ENCODE measurements at regions not wholly inside any gene's neighbourhood (a gene's known extent, or its start where the extent isn't known, plus 50 kb on each side); places are given as distances from the start of the nearest gene placed in this dataset.
A peak's percentile ranks its signal among the peaks of the same experiment; 100 is the strongest.

DNA sequence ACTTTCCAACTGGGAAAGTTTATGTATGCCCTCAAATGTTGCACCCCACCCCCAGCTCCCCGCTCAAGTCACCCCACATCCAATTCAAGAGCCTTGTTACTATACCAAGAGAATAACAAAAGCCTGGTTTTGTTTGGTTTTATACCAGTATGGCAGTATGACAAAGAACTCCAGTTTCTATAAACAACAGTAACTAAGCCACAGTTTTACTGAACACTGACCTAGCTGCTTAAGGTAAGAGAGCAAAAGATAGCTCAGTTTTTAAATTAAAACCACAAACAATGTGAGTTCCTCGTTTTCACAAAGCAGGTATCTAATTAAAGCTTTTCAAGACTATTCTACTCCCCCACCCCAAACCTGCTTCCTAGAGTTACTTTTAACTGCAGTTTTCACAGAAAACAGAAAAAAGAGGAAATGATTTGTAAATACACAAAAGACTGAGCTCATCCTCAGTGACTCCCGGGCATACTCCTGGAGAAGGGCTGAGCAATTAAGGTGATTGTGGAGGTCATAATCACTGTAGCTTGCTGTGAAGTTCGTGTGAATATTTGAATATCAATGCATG, 59.3 kb upstream of the LHX8 start:
- 0 to 22% methylated on average over 1 of the region's 4 CpGs for WGBS, 2 experiments (ENCODE audit: insufficient coverage in 2 of 2)
- Histone ChIP-seq H3K36me3 (ENCODE audit: control insufficient read depth, insufficient read depth, low read length) (no peaks in the 10 kb centered on the region), H3K27ac (ENCODE audit: low read depth, low read length, severe bottlenecking) (no peak overlapping the region)

DNA sequence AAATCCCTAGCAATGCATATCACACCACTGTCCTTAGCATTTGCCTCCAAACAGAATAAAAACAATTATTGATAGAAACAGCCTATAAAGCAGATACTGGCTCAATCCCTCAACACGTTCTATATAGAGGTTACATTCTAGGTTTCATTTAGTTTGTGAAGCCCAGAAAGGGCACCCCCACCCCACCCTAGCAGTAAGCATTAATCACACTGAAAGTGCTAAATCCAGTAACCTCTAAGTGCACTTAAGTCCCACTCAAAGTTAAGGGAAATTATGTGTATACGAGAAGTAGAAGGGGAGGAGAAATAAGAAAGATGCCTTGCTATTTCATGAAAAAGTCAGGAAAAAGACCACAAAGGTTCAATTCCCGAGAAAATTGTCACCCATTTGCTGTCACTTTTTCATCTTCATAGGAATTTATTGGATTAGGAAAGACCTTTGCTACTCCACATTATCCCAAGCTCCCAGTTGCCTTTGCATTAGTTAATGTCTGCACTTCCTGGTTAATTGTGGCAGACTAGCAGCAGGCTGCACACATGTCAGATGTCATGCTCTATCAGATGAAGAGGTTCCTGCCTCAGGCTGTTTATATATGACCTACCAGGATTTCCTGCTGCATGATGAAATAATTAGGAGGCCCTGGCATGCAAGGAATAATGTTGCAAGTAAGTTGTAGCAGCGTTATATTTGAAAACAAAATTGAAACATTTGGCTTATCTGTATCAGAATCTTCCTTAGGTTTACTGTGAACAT, 54.5 kb upstream of the LHX8 start:
- 83% methylated on average over 1 of the region's 4 CpGs; no CpG with 5 or more reads in 1 of the 2 experiments for WGBS, 2 experiments (ENCODE audit: insufficient coverage in 2 of 2)
- Histone ChIP-seq H3K4me1 (ENCODE audit: control insufficient read depth, insufficient read depth, low read length, poor library complexity, severe bottlenecking) (peaks cover 33% of the 10 kb centered on the region), H3K4me3 (ENCODE audit: extremely low read depth, insufficient read depth, low read length, poor library complexity, severe bottlenecking) (no peak overlapping the region)

More for the DNA sequence above, 59.3 kb upstream of the LHX8 start:
- no peak overlapping the region for H3K4me3 ChIP-seq (ENCODE audit: extremely low read depth, insufficient read depth, low read length, poor library complexity, severe bottlenecking)
- H3K9me3 ChIP-seq (ENCODE audit: control insufficient read depth, low read length) = no peaks in the 10 kb centered on the region
- peaks cover 6% of the 10 kb centered on the region for H3K4me1 ChIP-seq (ENCODE audit: control insufficient read depth, insufficient read depth, low read length, poor library complexity, severe bottlenecking)

DNA sequence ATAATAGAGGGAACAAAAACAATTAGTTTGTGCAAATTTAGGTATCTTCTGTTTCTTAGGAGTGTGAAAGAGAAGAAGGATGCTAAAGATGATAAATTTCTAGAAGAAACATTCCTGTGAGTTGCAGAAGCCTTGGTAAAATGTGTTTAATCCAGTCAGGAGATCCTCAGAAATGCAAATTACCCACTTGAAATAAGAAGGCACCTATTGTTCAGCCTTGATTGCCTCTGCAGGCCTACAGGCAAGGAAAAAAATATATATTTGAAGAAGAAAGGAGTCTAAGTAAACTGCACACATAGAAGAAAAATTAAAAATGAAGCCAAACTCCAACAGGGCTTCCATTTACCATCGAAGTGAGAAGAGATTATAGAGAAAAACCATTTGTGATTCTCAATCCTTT, 51.0 kb upstream of the LHX8 start:
- H3K36me3 ChIP-seq (ENCODE audit: control insufficient read depth, insufficient read depth, low read length) = no peaks in the 10 kb centered on the region
- no peak overlapping the region for H3K4me3 ChIP-seq (ENCODE audit: extremely low read depth, insufficient read depth, low read length, poor library complexity, severe bottlenecking)
- no peaks in the 10 kb centered on the region for H3K9me3 ChIP-seq (ENCODE audit: control insufficient read depth, low read length)
- no peak overlapping the region for H3K27ac ChIP-seq (ENCODE audit: low read depth, low read length, severe bottlenecking)
- H3K4me1 ChIP-seq (ENCODE audit: control insufficient read depth, insufficient read depth, low read length, poor library complexity, severe bottlenecking) = peaks cover 33% of the 10 kb centered on the region
- no CpG with 5 or more reads among the region's 1 CpG for WGBS, 2 experiments (ENCODE audit: insufficient coverage in 2 of 2)

More for the DNA sequence above, 54.5 kb upstream of the LHX8 start:
- peak overlapping the region; percentile 16 for H3K27ac ChIP-seq (ENCODE audit: low read depth, low read length, severe bottlenecking)
- H3K9me3 ChIP-seq (ENCODE audit: control insufficient read depth, low read length) = no peaks in the 10 kb centered on the region
- no peaks in the 10 kb centered on the region for H3K36me3 ChIP-seq (ENCODE audit: control insufficient read depth, insufficient read depth, low read length)

DNA sequence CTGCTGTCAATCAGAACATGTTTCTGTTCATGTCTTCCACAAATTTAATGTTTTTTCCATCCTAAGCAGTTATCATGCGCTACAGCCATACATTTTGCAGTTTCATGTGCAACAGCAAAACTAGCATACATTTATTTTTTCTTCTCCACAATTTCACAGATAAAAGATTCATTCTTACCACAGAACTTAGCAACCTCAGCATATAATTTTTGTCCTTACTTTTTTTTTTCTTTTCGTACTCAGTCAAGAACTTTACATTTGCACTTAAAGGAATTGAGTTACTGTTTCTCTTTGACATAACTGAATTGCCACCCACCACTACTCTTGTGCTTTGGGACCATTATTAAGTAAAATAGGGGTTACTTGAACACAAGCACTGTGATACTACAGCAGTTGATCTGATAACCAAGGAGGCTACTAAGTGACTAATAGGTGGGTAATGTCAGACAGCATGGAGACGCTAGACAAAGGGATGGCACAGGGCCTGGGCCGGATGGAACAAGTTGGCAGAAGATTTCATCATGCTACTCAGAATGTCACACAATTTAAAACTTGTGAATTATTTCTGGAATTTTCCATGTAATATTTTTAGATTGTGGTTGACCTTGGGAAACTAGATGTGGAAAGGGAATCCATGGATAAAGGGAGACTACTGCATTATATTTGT, 50.2 kb upstream of the LHX8 start:
- Histone ChIP-seq H3K27ac (ENCODE audit: low read depth, low read length, severe bottlenecking) (peak overlapping the region; percentile 71), H3K9me3 (ENCODE audit: control insufficient read depth, low read length) (no peaks in the 10 kb centered on the region), H3K36me3 (ENCODE audit: control insufficient read depth, insufficient read depth, low read length) (no peaks in the 10 kb centered on the region), H3K4me1 (ENCODE audit: control insufficient read depth, insufficient read depth, low read length, poor library complexity, severe bottlenecking) (peaks cover 33% of the 10 kb centered on the region), H3K4me3 (ENCODE audit: extremely low read depth, insufficient read depth, low read length, poor library complexity, severe bottlenecking) (no peak overlapping the region)
- 88 to 95% methylated on average over 1 of the region's 4 CpGs for WGBS, 2 experiments (ENCODE audit: insufficient coverage in 2 of 2)
